HEK293T (cell line): ENCODE measurements at regions not wholly inside any gene's neighbourhood (a gene's known extent, or its start where the extent isn't known, plus 50 kb on each side); places are given as distances from the start of the nearest gene placed in this dataset.

ENCODE experiments used
- CTCF ChIA-PET: fragments of 350-600 bp; formaldehyde crosslinking; extraction: SDS; loops from one replicate; lab custom pipeline; 2021; ENCODE audit warnings: antibody characterized with exemption, inconsistent platforms; lab: Yijun Ruan, JAX
- POLR2A ChIA-PET: fragments of 350-600 bp; formaldehyde crosslinking; extraction: SDS; loops from one replicate; lab custom pipeline; 2020; ENCODE audit warnings: antibody characterized with exemption, inconsistent platforms; lab: Yijun Ruan, JAX
- DNase-seq: peaks from one replicate; pipeline ENCODE4 v3.0.0; 2012; ENCODE audit warnings: mixed read lengths; ENCODE audit errors: extremely low spot score
- ARNT ChIP-seq: fragments of 450-650 bp; IDR thresholded peaks from 2 replicates; pipeline ENCODE4 v1.6.1; 2017; ENCODE audit warnings: mild to moderate bottlenecking
- BHLHE40 ChIP-seq: fragments of 450-650 bp; IDR thresholded peaks from 2 replicates; pipeline ENCODE4 v1.6.1; 2016; ENCODE audit warnings: mild to moderate bottlenecking, moderate library complexity, borderline replicate concordance
- CTBP1 ChIP-seq: fragments of 450-650 bp; IDR thresholded peaks from 2 replicates; pipeline ENCODE4 v1.6.1; 2016; ENCODE audit warnings: borderline replicate concordance
- ELF4 ChIP-seq: fragments of 450-650 bp; IDR thresholded peaks from 2 replicates; pipeline ENCODE4 v1.6.1; 2017; ENCODE audit warnings: antibody characterized with exemption
- FOXA1 ChIP-seq: fragments of 450-650 bp; IDR thresholded peaks from 2 replicates; pipeline ENCODE4 v1.6.1; 2016; ENCODE audit warnings: mild to moderate bottlenecking
- FOXK2 ChIP-seq: fragments of 450-650 bp; IDR thresholded peaks from 2 replicates; pipeline ENCODE4 v1.6.1; 2016; ENCODE audit warnings: mild to moderate bottlenecking
- FOXM1 ChIP-seq: fragments of 450-650 bp; IDR thresholded peaks from 2 replicates; pipeline ENCODE4 v1.6.1; 2017; ENCODE audit warnings: mild to moderate bottlenecking, borderline replicate concordance
- HDGF ChIP-seq: fragments of 450-650 bp; IDR thresholded peaks from 2 replicates; pipeline ENCODE4 v1.6.1; 2017; ENCODE audit warnings: antibody characterized with exemption, borderline replicate concordance
- L3MBTL2 ChIP-seq: fragments of 450-650 bp; conservative IDR thresholded peaks from 2 replicates; pipeline ENCODE4 v1.6.1; 2016; ENCODE audit warnings: mild to moderate bottlenecking
- LEF1 ChIP-seq: fragments of 450-650 bp; IDR thresholded peaks from 2 replicates; pipeline ENCODE4 v1.6.1; 2017; ENCODE audit warnings: mild to moderate bottlenecking, borderline replicate concordance
- NFRKB ChIP-seq: fragments of 450-650 bp; IDR thresholded peaks from 2 replicates; pipeline ENCODE4 v1.6.1; 2016; ENCODE audit warnings: mild to moderate bottlenecking, moderate library complexity
- PKNOX1 ChIP-seq: fragments of 450-650 bp; IDR thresholded peaks from 2 replicates; pipeline ENCODE4 v1.6.1; 2016
- SP1 ChIP-seq: fragments of 450-650 bp; IDR thresholded peaks from 2 replicates; pipeline ENCODE4 v1.6.1; 2017
- SUZ12 ChIP-seq: fragments of 450-650 bp; IDR thresholded peaks from 2 replicates; pipeline ENCODE4 v1.6.1; 2016; ENCODE audit warnings: mild to moderate bottlenecking
- TARDBP ChIP-seq: fragments of 450-650 bp; IDR thresholded peaks from 2 replicates; pipeline ENCODE4 v1.6.1; 2016
- ZNF384 ChIP-seq: fragments of 450-650 bp; IDR thresholded peaks from 2 replicates; pipeline ENCODE4 v1.6.1; 2016

- no peak for DNase-seq
- ChIA-PET POLR2A (no interaction called here), CTCF (no interaction called here)
- no peak for TF ChIP-seq ARNT
- no peak for TF ChIP-seq BHLHE40
- no peak for TF ChIP-seq SP1
- TF ChIP-seq ELF4, result no peak
- TF ChIP-seq FOXM1, result no peak
- TF ChIP-seq CTBP1, result no peak
- no peak for TF ChIP-seq ZNF384
- TF ChIP-seq NFRKB, result no peak
- no peak for TF ChIP-seq L3MBTL2
- TF ChIP-seq TARDBP, result no peak
- no peak for TF ChIP-seq SUZ12
- TF ChIP-seq FOXK2, result no peak
- no peak for TF ChIP-seq HDGF
- no peak for TF ChIP-seq PKNOX1
- no peak for TF ChIP-seq LEF1
- TF ChIP-seq FOXA1, result no peak
These were observed 390.3 kb upstream of the CELF2 start for GRCh38 chr10:10627414-10627813.

GRCh38 chr10:10629512-10629911 is 388.2 kb upstream of the CELF2 start:
- ChIA-PET POLR2A (no interaction called here), CTCF (no interaction called here)
- no peak for TF ChIP-seq ELF4
- TF ChIP-seq TARDBP, result no peak
- no peak for TF ChIP-seq LEF1
- TF ChIP-seq SUZ12, result no peak
- TF ChIP-seq FOXM1, result no peak
- TF ChIP-seq BHLHE40, result no peak
- TF ChIP-seq SP1, result no peak
- TF ChIP-seq CTBP1, result no peak
- no peak for TF ChIP-seq PKNOX1
- DNase-seq, result no peak

GRCh38 chr10:10630281-10630680 is 387.4 kb upstream of the CELF2 start:
- no peak for DNase-seq
- ChIA-PET POLR2A (no interaction called here), CTCF (no interaction called here)
- no peak for TF ChIP-seq ELF4
- TF ChIP-seq FOXK2, result no peak
- no peak for TF ChIP-seq CTBP1
- no peak for TF ChIP-seq SUZ12
- no peak for TF ChIP-seq ARNT

GRCh38 chr10:10630782-10631181 is 386.9 kb upstream of the CELF2 start:
- TF ChIP-seq ELF4 (no peak), SP1 (no peak)
- POLR2A ChIA-PET, result no interaction called here
- DNase-seq, result no peak

GRCh38 chr10:10642189-10642588 is 375.5 kb upstream of the CELF2 start:
- TF ChIP-seq ELF4 (no peak), PKNOX1 (no peak), HDGF (no peak), L3MBTL2 (no peak), TARDBP (no peak), FOXK2 (no peak), CTBP1 (no peak)
- ChIA-PET POLR2A (no interaction called here), CTCF (no interaction called here)
- DNase-seq, result no peak

More at GRCh38 chr10:10630782-10631181, 386.9 kb upstream of the CELF2 start:
- CTCF ChIA-PET, result interaction anchor here (0.6 kb wide), 1 partner anchor 1838 kb away, joined by 4 read pairs; no protein-coding TSS in a partner anchor

- no peak for DNase-seq
- POLR2A ChIA-PET, result no interaction called here
- TF ChIP-seq ELF4 (no peak), NFRKB (no peak), PKNOX1 (no peak), FOXM1 (no peak), ARNT (no peak), L3MBTL2 (no peak), ZNF384 (no peak), LEF1 (no peak), FOXK2 (no peak), HDGF (no peak), FOXA1 (no peak)
- CTCF ChIA-PET, result no interaction called here
These were observed 374.9 kb upstream of the CELF2 start for GRCh38 chr10:10642751-10643150.

- no peak for DNase-seq
- TF ChIP-seq SP1 (no peak), L3MBTL2 (no peak)
- ChIA-PET POLR2A (no interaction called here), CTCF (no interaction called here)
These were observed 373.5 kb upstream of the CELF2 start for GRCh38 chr10:10644008-10644646.
